Retina (tissue), 1 donor: ENCODE measurements at regions not wholly inside any gene's neighbourhood (a gene's known extent, or its start where the extent isn't known, plus 50 kb on each side); places are given as distances from the start of the nearest gene placed in this dataset.
"Not testable (repeated sequence)": the region's sequence is repeated elsewhere in the genome, so short reads cannot be mapped to it uniquely, and the experiment has no call there.

Experiments used
- DNase-seq: peaks from one replicate; pipeline ENCODE4 v3.0.0-alpha.2; 2016

DNA sequence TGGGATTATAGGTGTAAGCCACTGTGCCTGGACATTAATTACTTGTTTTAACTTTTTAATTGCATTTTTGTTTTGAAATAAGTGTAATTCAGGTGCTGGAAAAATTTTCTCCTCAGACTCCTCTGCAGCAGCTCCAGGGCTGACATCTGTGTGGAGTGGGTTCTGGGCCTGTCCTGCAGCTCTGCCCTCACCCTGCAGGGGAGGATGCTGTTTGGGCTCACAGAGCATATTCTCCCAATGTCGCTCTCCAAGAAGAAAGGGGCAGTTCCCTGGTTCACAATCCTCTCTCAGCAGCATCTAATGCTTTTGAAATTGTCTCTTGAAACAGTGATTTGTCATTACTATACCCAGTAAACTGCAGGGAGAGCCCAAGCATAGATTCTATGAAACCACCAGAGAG is 995.7 kb downstream of the TMEM121 start:
- not testable (repeated sequence) for DNase-seq

DNA sequence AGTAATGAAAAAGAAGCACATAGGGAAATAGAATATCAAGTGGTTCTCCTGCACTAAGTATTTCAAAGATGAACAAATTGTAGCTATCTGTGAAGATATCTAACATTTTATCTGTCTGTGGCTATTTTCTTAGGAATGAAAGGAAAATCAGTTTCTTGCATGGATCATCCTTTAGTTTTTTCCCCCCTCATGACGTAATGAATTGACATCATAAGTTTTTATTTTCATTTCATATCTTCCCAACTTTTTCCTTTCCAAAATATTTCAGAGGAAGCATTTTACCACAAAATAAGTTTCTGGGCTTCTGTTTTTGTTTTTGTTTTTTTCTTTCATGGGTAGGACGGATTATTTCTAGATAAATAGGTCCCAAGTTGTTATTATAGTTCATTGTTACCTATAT is 996.6 kb downstream of the TMEM121 start:
- DNase-seq = no peak

DNA sequence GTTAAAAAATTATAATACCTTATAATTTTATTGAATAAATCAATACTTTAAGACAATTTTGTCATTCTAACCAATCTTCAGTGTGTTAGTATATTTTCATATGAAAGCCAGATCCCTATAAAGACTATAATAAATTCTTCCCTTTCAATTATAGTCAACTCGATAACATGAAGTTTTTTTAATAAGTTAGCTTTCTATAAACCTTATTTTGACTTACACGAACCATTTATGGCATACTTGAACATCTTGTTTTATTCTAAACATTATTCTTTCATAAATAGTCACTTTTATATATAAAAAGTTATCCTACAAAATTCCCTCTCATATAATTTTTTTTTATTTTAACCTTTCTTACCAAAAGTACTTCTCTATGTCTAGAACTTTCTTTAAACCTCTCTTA is 1002.3 kb downstream of the TMEM121 start:
- no peak for DNase-seq

DNA sequence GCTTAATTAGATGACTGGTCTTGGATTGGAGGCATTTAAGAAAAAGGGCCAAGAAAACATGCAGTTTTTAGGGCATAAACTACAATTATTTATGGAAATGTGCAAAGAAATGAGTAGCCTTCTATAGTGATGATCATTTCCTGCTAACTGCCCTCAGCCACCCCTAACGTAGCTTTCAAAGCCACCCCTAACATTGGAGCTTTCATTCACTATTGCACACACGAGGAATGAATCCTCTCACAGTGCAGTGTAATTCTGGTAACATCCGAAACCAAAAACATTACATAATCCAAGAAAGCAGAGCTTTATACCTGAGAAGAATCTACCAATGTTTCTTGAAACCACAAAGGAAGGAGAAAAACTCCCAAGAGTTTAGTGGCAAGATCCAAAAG is 1003.6 kb downstream of the TMEM121 start:
- no peak for DNase-seq

DNA sequence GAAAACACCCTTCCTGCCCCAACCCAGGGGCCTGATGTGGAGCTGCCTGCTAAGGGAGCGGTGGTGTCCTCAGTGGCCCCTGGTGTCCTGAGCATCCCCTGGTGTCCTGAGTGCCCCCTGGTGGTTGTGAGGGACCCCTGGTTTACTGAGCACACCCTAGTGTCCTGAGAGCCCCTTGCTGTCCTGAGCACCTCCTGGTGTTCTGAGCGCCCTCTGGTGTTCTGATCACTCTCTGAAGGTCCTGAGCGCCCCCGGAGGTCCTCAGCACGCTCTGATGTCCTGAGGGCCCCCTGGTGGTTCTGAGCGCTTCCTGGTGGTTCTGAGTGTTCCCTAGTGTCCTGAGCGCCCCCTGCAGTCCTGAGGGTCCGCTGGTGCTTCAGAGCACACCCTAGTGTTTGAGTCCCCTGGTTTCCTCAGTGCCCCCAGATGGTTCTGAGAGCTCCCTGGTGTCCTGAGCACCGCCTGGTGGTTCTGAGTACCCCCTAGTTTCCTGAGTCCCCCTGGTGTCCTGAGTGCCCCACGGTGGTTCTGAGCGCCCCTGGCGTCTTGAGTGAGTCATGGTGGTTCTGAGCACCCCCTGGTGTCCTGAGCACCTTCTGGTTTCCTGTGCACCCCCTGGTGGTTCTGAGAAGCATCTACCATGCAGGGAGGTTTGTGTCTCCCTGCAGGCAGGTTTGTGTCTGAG is 1004.2 kb downstream of the TMEM121 start:
- no peak for DNase-seq

DNA sequence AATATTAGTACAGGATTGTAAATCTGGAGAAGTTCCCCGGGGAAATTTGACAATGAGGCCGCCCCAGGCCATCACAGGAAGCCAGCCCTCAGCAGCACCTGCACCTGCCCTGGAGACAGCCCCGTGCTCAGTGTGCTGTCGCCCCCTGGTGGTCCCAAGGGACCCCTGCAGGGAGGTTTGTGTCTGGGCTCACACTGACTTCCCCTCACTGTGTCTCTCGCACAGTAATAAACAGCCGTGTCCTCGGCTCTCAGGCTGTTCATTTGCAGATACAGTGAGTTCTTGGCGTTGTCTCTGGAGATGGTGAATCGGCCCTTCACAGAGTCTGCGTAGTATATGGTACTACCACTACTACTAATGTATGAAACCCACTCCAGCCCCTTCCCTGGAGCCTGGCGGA is 1011.2 kb downstream of the TMEM121 start:
- not testable (repeated sequence) for DNase-seq

DNA sequence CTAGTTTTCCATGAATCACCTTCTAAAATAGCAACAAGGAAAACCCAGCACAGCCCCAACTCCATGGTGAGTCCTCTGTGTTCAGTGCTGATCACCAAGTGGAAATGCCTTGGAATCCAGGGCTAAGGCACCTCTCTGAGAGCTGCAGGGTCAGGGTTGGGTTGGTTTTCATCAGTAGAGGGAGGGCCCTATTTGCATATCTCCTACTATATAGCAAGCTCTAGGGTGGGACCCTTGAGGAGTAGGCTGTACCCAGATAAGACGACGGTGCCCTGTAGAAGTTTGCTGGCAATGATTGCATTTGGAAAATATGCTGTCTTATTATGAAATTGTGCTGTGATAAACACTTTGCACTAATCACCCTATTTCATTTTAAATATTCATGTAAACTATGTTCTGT is 1011.8 kb downstream of the TMEM121 start:
- DNase-seq = no peak

DNA sequence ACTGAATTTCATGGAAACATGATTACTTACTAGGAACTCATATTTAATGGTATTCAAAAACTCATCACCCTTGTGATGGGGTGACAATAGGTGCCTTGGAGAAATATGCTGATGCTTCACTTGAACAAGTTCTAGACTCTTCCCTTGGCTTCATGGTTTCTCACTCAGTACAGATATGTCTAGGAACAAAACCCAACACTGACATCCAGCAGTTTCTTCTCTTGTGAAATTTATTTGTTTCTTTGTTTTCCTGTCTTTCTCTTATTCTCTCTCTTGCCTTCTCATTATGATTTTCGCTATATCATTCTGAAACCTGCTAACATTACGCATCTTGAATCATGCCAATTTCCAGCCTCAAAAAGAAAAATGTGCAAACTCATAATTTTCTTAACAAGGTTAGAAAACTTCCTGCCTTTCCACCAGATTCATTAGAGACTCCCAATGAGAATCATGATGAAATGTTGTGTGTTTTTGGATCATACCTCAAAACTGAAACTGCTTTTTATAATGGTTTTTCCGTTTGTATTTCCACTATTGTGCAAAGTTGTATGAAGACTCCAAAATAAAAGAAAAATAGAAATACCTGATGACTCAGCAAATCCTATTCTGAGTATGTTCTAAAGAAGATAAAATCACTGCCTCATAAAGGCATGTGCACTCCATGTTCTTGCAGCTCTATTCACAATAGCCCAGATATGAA is 1021.5 kb downstream of the TMEM121 start:
- no peak for DNase-seq

DNA sequence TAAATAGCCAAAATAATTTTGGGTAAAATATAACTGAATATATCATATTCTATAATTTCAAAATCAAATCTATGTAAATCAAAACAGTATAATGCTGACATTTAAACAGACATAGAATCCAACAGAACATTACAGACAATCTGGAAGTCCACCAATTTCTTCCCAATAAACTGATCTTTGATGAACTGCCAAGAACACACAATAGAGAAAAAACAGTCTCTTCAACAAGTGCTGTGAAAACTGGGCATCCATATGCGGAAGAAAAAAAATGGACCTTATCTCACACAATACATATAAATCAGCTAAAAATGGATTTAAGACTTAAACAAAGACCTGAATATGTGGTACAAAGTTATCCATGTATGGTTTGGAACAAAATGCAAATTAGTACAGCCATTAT is 1022.7 kb downstream of the TMEM121 start:
- no peak for DNase-seq

DNA sequence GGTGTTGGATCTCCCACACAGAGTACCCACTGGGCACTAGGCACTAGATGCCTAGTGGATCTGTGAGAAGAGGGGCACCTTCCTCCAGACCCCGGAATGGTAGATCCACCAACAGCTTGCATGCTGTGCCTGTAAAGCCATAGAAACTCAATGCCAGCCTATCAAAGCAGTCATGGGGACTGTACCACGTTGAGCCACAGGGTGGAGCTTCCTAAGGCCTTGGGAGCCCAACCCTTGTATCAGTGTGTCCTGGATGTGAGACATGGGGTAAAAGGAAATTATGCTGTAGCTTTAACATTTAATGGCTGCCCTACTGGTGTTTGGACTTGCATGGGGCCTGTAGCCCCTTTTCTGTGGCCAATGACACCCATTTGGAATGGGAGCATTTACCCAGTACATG is 1024.9 kb downstream of the TMEM121 start:
- DNase-seq = no peak

DNA sequence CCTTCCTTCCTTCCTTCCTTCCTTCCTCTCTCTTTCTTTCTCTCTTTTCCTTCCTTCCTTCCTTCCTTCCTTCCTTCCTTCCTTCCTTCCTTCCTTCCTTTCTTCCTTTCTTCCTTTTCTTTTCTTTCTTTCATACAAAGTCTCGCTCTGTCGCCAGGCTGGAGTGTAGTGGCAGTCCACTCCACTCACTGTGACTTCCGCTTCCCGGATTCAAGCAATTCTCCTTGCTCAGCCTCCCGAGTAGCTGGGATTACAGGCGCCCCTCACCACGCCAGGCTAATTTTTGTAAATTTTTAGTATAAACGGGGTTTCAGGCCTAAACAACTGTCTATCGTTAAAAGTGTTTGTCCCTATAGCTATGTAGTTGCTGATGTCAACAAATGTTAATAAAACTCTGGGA is 1029.8 kb downstream of the TMEM121 start:
- DNase-seq = not testable (repeated sequence)

DNA sequence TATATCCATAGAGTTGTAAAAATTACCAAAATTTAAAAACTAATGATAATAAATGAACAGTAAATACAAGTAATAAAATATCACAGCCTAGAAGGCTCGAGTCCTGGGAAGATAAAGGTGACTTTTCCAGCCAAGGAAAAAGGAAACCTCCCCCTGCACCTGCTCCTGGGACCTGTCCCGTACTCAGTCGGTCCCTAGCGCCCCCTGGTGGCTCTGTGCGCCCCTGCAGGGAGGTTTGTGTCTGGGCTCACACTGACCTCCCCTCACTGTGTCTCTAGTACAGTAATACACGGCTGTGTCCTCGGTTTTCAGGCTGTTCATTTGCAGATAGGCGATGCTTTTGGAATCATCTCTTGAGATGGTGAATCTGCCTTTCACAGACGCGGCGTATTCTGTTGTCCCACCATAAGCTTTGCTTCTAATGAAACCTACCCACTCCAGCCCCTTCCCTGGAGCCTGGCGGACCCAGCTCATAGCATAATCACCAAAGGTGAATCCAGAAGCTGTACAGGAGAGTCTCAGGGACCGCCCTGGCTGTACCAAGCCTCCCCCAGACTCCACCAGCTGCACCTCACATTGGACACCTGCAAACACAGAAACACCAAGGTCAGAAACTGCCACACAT is 1030.4 kb downstream of the TMEM121 start:
- no peak for DNase-seq

DNA sequence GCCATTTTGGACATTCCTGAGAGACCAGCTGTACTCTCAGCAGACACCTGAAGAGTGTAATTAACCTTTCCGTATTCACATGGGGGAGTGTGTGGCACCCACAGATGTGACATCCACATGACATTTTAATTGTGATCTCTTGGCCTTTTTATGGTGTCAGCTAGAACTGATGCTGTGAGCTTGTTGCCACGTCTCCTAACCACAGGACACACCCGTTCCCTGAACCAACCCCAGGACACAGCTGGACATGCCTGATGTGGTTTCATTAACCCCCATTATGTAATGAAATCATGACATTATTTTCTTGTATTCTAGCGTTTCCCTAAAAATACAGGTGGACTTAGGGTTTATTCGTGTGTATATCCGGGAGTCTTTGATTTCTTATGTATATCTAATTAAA is 1036.1 kb downstream of the TMEM121 start:
- DNase-seq = no peak

DNA sequence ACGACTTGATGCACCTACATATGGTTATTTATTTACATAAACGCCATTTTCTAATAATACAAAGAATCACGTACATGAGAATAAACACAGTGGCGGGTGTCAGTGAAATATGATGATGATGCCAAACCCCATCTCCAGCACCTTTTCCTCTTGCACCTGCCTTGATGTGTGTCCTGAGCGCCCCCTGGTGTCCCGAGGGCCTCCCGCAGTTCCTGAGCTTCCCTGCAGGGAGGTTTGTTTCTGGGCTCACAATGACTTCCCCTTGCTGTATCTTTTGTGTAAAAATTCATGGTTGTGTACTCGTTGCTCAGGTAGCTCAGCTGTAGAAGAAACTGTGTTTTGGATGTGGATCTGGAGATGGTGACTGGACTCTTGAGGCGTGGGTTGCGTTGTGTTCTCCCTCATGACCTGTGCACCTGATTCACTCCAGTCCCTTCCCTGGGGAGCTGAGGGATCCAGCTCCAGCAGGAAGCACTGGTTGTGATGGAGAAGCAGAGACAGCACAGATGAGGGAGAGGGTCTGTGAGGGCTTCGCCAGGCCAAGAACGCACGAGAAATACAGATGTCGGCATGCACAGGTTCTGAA is 1037.8 kb downstream of the TMEM121 start:
- DNase-seq = no peak

DNA sequence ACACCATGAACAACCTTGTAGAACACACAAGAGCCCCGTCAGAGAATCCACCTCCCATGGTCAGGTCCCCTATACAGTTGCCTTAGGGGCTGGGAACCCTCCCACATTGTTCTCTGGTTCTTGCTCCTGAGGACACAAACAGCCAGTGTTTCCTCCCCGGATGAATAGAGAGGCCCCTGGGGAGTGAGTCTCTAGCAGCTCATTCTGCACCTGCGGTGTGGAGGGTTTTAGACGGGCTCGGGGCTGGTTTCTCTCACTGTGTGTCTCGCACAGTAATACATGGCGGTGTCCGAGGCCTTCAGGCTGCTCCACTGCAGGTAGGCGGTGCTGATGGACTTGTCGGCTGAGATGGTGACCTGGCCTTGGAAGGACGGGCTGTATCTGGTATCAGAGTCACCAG is 1052.1 kb downstream of the TMEM121 start:
- no peak for DNase-seq

DNA sequence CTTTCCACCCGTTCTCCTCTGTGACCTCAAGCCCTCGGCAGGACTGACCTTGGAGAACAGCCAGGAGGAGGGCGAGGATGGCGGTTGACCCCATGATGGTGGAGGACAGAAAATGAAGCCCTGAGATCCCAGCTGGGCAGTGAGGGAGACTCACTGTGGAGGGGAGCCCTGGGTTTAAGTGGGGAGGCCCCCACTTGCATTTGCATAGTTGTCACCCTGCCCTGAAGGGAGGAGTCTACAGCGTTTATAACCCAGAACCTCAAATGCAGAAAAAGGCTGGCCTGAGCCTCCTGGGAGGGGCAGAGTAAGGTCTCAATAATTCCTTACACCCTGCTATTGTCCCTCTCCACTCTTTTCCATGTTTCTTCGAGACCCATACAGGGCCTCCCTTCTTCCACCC is 1052.7 kb downstream of the TMEM121 start:
- no peak for DNase-seq

DNA sequence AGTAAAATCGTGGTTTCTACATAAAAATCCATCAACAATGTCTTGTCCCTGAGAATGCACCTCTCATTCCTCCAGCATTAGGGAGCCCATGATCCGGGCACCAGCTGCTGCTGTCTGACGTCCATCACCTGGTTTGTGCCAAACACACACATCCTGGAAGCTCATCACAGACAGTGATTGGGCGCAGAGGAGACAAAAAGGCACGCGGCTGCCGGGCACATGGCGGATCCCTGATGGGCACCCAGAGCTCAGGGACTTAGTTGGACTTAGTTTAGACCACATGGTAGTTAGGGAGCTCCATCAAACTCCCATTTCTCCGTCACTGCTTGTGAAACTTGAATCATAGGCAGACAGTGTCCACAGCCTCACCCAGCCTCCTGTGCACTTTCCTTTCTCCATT is 1059.3 kb downstream of the TMEM121 start:
- no peak for DNase-seq

DNA sequence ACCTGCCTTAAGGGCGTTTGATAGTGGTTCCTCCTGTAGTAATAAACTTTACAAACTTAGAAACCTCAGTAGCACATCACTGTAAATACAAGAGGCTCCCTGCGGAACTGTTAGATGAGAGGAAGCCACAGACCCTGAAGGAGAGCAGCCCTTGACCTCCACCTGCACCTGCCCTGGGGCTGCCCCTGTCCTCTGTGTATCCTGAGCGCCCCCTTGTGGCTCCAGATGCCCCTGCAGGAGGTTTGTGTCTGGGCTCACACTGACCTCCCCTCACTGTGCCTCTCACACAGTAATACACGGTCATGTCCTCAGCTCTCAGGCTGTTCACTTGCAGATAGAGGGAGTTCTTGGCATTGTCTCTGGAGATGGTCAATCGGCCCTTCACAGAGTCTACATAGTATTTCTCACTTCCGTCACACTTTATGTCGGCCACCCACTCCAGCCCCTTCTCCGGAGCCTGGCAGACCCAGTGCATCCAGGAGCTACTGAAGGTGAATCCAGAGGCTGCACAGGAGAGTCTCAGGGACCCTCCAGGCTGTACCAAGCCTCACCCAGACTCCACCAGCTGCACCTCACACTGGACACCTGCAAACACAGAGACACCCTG is 1059.8 kb downstream of the TMEM121 start:
- no peak for DNase-seq

DNA sequence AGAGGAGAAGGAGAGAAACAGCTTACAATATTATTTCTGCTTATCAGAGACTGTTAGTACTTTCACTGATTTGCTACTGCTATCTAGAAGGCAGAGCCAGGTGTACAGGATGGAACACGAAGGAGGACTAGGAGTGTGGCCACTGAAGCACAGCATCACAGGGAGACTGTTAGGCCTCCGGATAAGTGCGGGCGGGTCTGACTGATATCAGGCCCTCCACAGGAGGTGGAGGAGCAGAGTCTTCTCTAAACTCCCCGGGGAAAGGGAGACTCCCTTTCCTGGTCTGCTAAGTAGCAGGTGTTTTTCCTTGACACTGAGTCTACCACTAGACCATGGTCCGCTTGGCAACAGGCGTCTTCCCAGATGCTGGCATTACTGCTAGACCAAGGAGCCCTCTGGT is 1065.2 kb downstream of the TMEM121 start:
- DNase-seq = not testable (repeated sequence)

DNA sequence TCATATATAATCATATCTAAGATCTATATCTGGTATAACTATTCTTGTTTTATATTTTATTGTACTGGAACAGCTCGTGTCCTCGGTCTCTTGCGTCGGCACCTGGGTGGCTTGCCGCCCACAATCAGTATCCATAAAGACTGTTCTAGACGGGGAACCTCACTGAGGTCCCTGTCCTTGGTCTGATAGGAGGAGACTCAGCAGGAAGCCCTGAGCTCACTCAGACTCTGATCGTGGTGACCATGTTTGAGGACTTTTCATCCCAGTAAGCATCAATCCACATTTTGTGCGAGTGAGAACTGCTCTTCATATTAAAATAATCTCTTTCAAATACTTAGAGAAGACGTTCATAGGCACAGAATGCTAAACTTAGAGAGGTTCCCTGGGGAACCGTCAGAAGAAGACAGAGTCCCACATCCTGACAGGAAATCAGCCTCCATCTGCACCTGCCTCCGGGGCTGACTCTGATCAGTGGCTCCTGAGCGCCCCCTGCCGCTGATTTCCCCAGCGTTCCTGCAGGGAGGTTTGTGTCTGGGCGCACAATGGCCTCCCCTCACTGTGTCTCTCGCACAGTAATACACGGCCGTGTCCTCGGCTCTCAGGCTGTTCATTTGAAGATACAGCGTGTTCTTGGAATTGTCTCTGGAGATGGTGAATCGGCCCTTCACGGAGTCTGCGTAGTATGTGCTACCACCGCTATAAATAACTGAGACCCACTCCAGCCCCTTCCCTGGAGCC is 1065.9 kb downstream of the TMEM121 start:
- DNase-seq = not testable (repeated sequence)

DNA sequence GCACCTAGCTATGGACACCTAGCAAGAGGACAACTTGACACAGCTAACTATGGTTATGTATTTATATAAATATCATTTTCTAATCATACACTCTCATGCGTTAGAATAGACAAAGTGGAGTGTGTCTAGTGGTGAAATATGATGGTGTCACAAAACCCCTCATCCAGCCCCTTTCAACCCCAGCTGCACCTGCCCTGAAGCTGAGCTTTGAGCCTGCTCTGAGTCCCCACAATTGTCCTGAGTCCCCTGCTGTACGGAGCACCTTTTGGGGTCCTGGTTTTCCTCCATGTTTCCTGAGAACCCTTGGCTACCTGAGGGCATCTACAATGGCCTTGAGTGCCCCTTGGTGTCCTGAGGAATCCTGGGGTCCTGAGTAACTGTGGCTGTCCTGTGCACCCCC is 1072.8 kb downstream of the TMEM121 start:
- no peak for DNase-seq

DNA sequence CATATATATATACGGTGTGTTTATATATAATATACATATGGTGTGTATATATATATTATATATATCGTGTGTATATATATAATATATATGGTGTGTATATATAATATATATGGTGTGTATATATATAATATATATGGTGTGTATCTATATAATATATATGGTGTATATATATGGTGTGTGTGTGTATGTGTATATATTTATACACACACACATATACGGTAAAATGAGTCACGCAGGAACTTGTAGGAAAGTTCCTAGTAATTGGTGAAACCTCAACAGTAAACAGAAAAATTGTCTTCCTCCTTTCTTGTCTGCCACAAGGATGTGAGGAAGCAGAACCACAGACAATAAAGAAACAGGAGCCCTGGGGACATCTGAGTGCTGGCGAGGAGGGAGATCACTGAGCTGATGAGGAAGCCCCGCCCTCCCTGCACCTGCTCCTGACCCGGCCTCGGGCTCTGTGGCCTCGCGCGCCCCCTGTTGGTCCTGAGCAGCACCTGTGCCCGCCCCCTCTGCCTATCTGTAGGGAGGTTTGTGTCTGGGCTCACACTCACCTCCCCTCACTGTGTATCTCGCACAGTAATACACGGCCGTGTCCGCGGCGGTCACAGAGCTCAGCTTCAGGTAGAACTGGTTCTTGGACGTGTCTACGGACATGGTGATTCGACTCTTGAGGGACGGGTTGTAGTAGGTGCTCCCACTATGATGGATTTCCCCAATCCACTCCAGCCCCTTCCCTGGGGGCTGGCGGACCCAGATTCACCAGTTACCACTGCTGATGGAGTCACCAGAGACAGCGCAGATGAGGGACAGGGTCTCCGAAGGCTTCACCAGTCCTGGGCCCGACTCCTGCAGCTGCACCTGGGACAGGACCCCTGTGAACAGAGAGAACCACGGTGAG is 1079.4 kb downstream of the TMEM121 start:
- no peak for DNase-seq
